Endothelial cell of umbilical vein (primary cell): ENCODE measurements at regions not wholly inside any gene's neighbourhood (a gene's known extent, or its start where the extent isn't known, plus 50 kb on each side); places are given as distances from the start of the nearest gene placed in this dataset.

ENCODE experiments used
- BruUV-seq: library from RNA; stranded (reverse); fragments of 400-500 nt; replicated peaks from 2 replicates; lab custom pipeline; 2021; lab: Mats Ljungman, UMichigan
- CTCF ChIA-PET: fragments of 300-600, 350-600 bp; sonication (Branson Sonifier 250); formaldehyde crosslinking; loops from one replicate; lab custom pipeline; 2021; ENCODE audit warnings: antibody characterized with exemption, inconsistent platforms; lab: Charles Lee
- POLR2A ChIA-PET: fragments of 300-600, 350-600 bp; sonication (Branson Sonifier 250); formaldehyde crosslinking; loops from one replicate; lab custom pipeline; 2021; ENCODE audit warnings: antibody characterized with exemption, inconsistent platforms; lab: Charles Lee
- DNase-seq: peaks from one replicate; pipeline ENCODE4 v3.0.0-alpha.2; 2011; ENCODE audit warnings: low read depth, low spot score
- FAIRE-seq: peaks from 2 replicates; lab custom pipeline; 2011; peaks lifted over from hg19 to GRCh38; lab: Jason Lieb, UNC
- H2AFZ ChIP-seq: 2 replicates; pipeline ENCODE4 v1.6.0; 2012; ENCODE audit warnings: low read depth, low read length, control low read depth, inconsistent platforms
- H3K27ac ChIP-seq: 2 replicates; pipeline ENCODE4 v1.5.1; 2011; ENCODE audit warnings: low read depth, mild to moderate bottlenecking, control low read depth, low read length, moderate library complexity; ENCODE audit not compliant: insufficient read depth
- H3K27me3 ChIP-seq, 2 experiments: 2 replicates each; pipeline versions ENCODE4 v1.6.0 to v1.6.1; 2011; ENCODE audit warnings: low read length in 2 of 2, mixed read lengths in 1 of 2; ENCODE audit not compliant: control insufficient read depth in 2 of 2, insufficient read depth in 2 of 2
- H3K36me3 ChIP-seq, 2 experiments: 2 replicates in 1 of 2; 3 replicates in 1 of 2; pipeline ENCODE4 v1.5.1; 2011; ENCODE audit warnings: low read length in 2 of 2, mild to moderate bottlenecking in 1 of 2, moderate library complexity in 1 of 2; ENCODE audit not compliant: control insufficient read depth in 2 of 2, insufficient read depth in 2 of 2; ENCODE audit errors: extremely low read depth in 1 of 2
- H3K4me1 ChIP-seq: 3 replicates; pipeline ENCODE4 v1.5.1; 2011; ENCODE audit warnings: mild to moderate bottlenecking, low read length; ENCODE audit not compliant: control insufficient read depth, insufficient read depth; ENCODE audit errors: extremely low read depth
- H3K4me2 ChIP-seq: 2 replicates; pipeline ENCODE4 v1.6.1; 2011; ENCODE audit warnings: low read length, control low read depth, mixed read lengths; ENCODE audit not compliant: insufficient read depth
- H3K4me3 ChIP-seq, 3 experiments: fragments of 200-600 bp in 1 of 3; sonication (generic), shearing (Covaris generic) in 1 of 3; replicated peaks in 1 of 3; 2 replicates each; pipeline ENCODE4 v1.5.1; 2011 to 2016; ENCODE audit warnings: control low read depth in 3 of 3, low read length in 3 of 3, mild to moderate bottlenecking in 2 of 3, inconsistent platforms in 1 of 3, low read depth in 1 of 3, moderate library complexity in 1 of 3; ENCODE audit not compliant: insufficient read depth in 1 of 3
- H3K79me2 ChIP-seq: 2 replicates; pipeline ENCODE4 v1.6.0; 2012; ENCODE audit warnings: low read length, inconsistent platforms; ENCODE audit not compliant: control insufficient read depth, insufficient read depth
- H3K9ac ChIP-seq: replicated peaks from 2 replicates; pipeline ENCODE3; 2011; ENCODE audit warnings: low read length, control low read depth; ENCODE audit not compliant: insufficient read depth; ENCODE audit errors: extremely low read depth
- H3K9me1 ChIP-seq: replicated peaks from 3 replicates; pipeline ENCODE4 v1.6.0; 2011; ENCODE audit warnings: mild to moderate bottlenecking, low read length; ENCODE audit not compliant: control insufficient read depth, insufficient read depth; ENCODE audit errors: extremely low read depth
- H3K9me3 ChIP-seq: replicated peaks from 2 replicates; pipeline ENCODE4 v1.5.1; 2012; ENCODE audit warnings: low read length, inconsistent platforms; ENCODE audit not compliant: control insufficient read depth, insufficient read depth
- H4K20me1 ChIP-seq: replicated peaks from 2 replicates; pipeline ENCODE3; 2011; ENCODE audit warnings: mild to moderate bottlenecking, low read length; ENCODE audit not compliant: control insufficient read depth, insufficient read depth; ENCODE audit errors: extremely low read depth
- EZH2 ChIP-seq: IDR thresholded peaks from 2 replicates; pipeline ENCODE4 v1.6.1; 2012; ENCODE audit warnings: borderline replicate concordance, low read depth, mild to moderate bottlenecking, moderate library complexity, low read length, inconsistent platforms; ENCODE audit not compliant: severe bottlenecking
- FOS ChIP-seq: IDR thresholded peaks from 2 replicates; pipeline ENCODE4 v1.6.1; 2011; ENCODE audit warnings: mild to moderate bottlenecking, low read length, moderate library complexity, borderline replicate concordance; ENCODE audit not compliant: insufficient read depth
- GATA2 ChIP-seq: IDR thresholded peaks from 2 replicates; pipeline ENCODE4 v1.7.0; 2011; ENCODE audit warnings: low read depth, mild to moderate bottlenecking, moderate library complexity, mixed read lengths, low read length; ENCODE audit not compliant: insufficient read length, insufficient read depth
- JUN ChIP-seq: IDR thresholded peaks from 2 replicates; pipeline ENCODE4 v1.6.1; 2011; ENCODE audit warnings: borderline replicate concordance, low read depth; ENCODE audit not compliant: insufficient read length, insufficient read depth
- MYC ChIP-seq: IDR thresholded peaks from one replicate; pipeline ENCODE4 v1.6.1; 2011; ENCODE audit warnings: mild to moderate bottlenecking, low read depth, low read length
- POLR2A ChIP-seq: IDR thresholded peaks from 2 replicates; pipeline ENCODE4 v1.6.1; 2012; ENCODE audit warnings: low read depth, mild to moderate bottlenecking, control low read depth, low read length
- POLR2AphosphoS5 ChIP-seq: IDR thresholded peaks from 2 replicates; pipeline ENCODE4 v1.6.1; 2012; ENCODE audit warnings: low read depth, mild to moderate bottlenecking, control low read depth, low read length, moderate library complexity; ENCODE audit not compliant: insufficient read depth
- dilution Hi-C: fragments of 300-500 bp; cut with MboI; formaldehyde crosslinking; loops from one replicate; pipeline ENCODE4 v1.15.0; 2019; ENCODE audit warnings: low sequenced_read_pairs; ENCODE audit not compliant: extremely low pct_ligation_motif_present
- intact Hi-C: fragments of 100-400 bp; cut with micrococcal nuclease; formaldehyde crosslinking; loops from one replicate; pipeline ENCODE4 v1.10.0; 2022
- TF ChIP-seq, protein P1 (sequence below), 2 donors: IDR thresholded peaks; 1 replicate in 1 of 2; 2 replicates in 1 of 2; pipeline ENCODE4 v1.5.1; 2011; ENCODE audit warnings: low read length in 2 of 2, mild to moderate bottlenecking in 2 of 2, moderate library complexity in 2 of 2, control low read depth in 1 of 2, inconsistent platforms in 1 of 2, low read depth in 1 of 2; ENCODE audit not compliant: insufficient read depth in 1 of 2; ENCODE audit errors: extremely low read depth in 1 of 2
- TF ChIP-seq, protein P2 (sequence below): IDR thresholded peaks from 2 replicates; pipeline ENCODE4 v1.6.1; 2011; ENCODE audit not compliant: insufficient read depth, insufficient read length

DNA sequence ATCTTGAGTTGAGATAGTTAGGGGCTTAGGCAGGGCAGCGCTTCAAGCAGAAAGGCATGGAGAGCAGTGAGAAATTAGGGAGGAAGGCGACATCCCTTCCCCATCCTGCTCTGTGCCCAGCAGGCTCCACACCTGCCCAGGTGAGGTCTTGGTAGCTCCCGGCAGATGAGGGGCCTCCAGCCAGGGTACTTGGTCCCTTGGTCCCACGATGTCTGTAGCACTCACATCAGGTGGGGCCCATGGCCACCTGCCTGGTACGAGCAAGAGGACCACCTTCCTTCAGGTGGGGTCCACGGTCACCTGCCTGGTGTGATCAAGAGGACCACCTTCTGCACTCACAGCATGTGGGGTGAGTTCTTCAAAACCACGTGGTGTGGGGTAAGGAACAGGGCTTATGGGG lies 91.2 kb downstream of the GALR1 start:
- Histone ChIP-seq H3K9me3 (peaks cover 3% of the 10 kb centered on the region), H3K4me1 (no peaks in the 10 kb centered on the region), H3K4me3 (no peak overlapping the region), H3K9me1 (no peaks in the 10 kb centered on the region), H3K36me3 (no peaks in the 10 kb centered on the region), H3K9ac (no peak overlapping the region), H3K4me2 (no peak overlapping the region), H3K79me2 (no peaks in the 10 kb centered on the region), H3K27me3 (no peaks in the 10 kb centered on the region), H3K27ac (no peak overlapping the region), H4K20me1 (no peaks in the 10 kb centered on the region), H2AFZ (no peak overlapping the region)
- ChIA-PET POLR2A (no interaction called here), CTCF (no interaction called here)
- dilution Hi-C loops = no loop called here
- no peak for DNase-seq
- intact Hi-C loops = no loop called here
- no TSS peak for BruUV-seq
- FAIRE-seq = no peak
- no peak for TF ChIP-seq MYC
- no peak for TF ChIP-seq EZH2
- no peak for TF ChIP-seq POLR2AphosphoS5
- no peak for TF ChIP-seq POLR2A
- TF ChIP-seq, protein P1, sequence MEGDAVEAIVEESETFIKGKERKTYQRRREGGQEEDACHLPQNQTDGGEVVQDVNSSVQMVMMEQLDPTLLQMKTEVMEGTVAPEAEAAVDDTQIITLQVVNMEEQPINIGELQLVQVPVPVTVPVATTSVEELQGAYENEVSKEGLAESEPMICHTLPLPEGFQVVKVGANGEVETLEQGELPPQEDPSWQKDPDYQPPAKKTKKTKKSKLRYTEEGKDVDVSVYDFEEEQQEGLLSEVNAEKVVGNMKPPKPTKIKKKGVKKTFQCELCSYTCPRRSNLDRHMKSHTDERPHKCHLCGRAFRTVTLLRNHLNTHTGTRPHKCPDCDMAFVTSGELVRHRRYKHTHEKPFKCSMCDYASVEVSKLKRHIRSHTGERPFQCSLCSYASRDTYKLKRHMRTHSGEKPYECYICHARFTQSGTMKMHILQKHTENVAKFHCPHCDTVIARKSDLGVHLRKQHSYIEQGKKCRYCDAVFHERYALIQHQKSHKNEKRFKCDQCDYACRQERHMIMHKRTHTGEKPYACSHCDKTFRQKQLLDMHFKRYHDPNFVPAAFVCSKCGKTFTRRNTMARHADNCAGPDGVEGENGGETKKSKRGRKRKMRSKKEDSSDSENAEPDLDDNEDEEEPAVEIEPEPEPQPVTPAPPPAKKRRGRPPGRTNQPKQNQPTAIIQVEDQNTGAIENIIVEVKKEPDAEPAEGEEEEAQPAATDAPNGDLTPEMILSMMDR (IDR thresholded peaks at IDR 0.05; ENCODE audit: extremely low read depth in 1 of 2, insufficient read depth in 1 of 2, low read depth in 1 of 2, low read length in 2 of 2) = no peak
- TF ChIP-seq JUN = no peak
- TF ChIP-seq, protein P2, sequence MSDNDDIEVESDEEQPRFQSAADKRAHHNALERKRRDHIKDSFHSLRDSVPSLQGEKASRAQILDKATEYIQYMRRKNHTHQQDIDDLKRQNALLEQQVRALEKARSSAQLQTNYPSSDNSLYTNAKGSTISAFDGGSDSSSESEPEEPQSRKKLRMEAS = no peak
- TF ChIP-seq FOS = no peak
- no peak for TF ChIP-seq GATA2
